WTC11 (cell line): ENCODE measurements at regions not wholly inside any gene's neighbourhood (a gene's known extent, or its start where the extent isn't known, plus 50 kb on each side); places are given as distances from the start of the nearest gene placed in this dataset.

Source experiments
- ATAC-seq: fragments of 200-7000 bp; cut with Tn5 transposase; 2 replicates; pipeline ENCODE4 v1.10.0; 2021; ENCODE audit warnings: mild to moderate bottlenecking, moderate library complexity
- CTCF ChIA-PET: fragments of 300-600 bp; sonication (Branson Sonifier 250); formaldehyde crosslinking; loops from one replicate; lab custom pipeline; 2021; ENCODE audit warnings: antibody characterized with exemption; lab: Charles Lee
- POLR2A ChIA-PET: fragments of 350-600 bp; sonication (Branson Sonifier 250); formaldehyde crosslinking; loops from one replicate; lab custom pipeline; 2021; ENCODE audit warnings: antibody characterized with exemption; lab: Charles Lee
- DNase-seq: peaks from one replicate; pipeline ENCODE4 v3.0.0; 2021; ENCODE audit warnings: low spot score
- H3K27ac Mint-ChIP-seq: 2 replicates; pipeline ENCODE4 v1.8.0; 2021; ENCODE audit warnings: mixed read lengths
- H3K27me3 Mint-ChIP-seq: 2 replicates; pipeline ENCODE4 v1.8.0; 2021; ENCODE audit warnings: low read depth, mild to moderate bottlenecking, moderate library complexity, mixed read lengths
- H3K36me3 Mint-ChIP-seq: 2 replicates; pipeline ENCODE4 v1.8.0; 2021; ENCODE audit warnings: mixed read lengths
- H3K4me1 Mint-ChIP-seq: 2 replicates; pipeline ENCODE4 v1.8.0; 2022; ENCODE audit warnings: mixed read lengths
- H3K4me3 Mint-ChIP-seq: 2 replicates; pipeline ENCODE4 v1.8.0; 2021; ENCODE audit warnings: mild to moderate bottlenecking, moderate library complexity, mixed read lengths
- H3K9me3 Mint-ChIP-seq: 2 replicates; pipeline ENCODE4 v1.8.0; 2021; ENCODE audit warnings: mixed read lengths
- ATF1 ChIP-seq: sonication (generic); formaldehyde crosslinking; IDR thresholded peaks from 2 replicates; pipeline ENCODE4 v1.8.1; 2023; ENCODE audit warnings: mild to moderate bottlenecking, moderate library complexity, missing genetic modification reagents
- CBFB ChIP-seq: sonication (generic); formaldehyde crosslinking; IDR thresholded peaks from 2 replicates; pipeline ENCODE4 v1.8.1; 2022; ENCODE audit warnings: mild to moderate bottlenecking, low read depth, missing genetic modification reagents
- CREB1 ChIP-seq: sonication (generic); formaldehyde crosslinking; IDR thresholded peaks from 2 replicates; pipeline ENCODE4 v1.8.0; 2023; ENCODE audit warnings: mild to moderate bottlenecking, missing genetic modification reagents
- ERG ChIP-seq: fragments of 250-450 bp; sonication (Bioruptor Pico); IDR thresholded peaks from 2 replicates; pipeline ENCODE4 v1.8.0; 2021; ENCODE audit warnings: mild to moderate bottlenecking
- GTF2I ChIP-seq: fragments of 250-450 bp; sonication (Bioruptor Pico); conservative IDR thresholded peaks from 2 replicates; pipeline ENCODE4 v1.4.0; 2021; ENCODE audit warnings: mild to moderate bottlenecking
- HMGA2 ChIP-seq: fragments of 250-450 bp; sonication (Bioruptor Pico); IDR thresholded peaks from 2 replicates; pipeline ENCODE4 v1.4.0; 2021; ENCODE audit warnings: mild to moderate bottlenecking, moderate library complexity
- IRF2 ChIP-seq: sonication (generic); formaldehyde crosslinking; IDR thresholded peaks from 2 replicates; pipeline ENCODE4 v1.8.0; 2022; ENCODE audit warnings: low read depth, missing genetic modification reagents, borderline replicate concordance
- KAT7 ChIP-seq: sonication (generic); formaldehyde crosslinking; IDR thresholded peaks from 2 replicates; pipeline ENCODE4 v1.8.1; 2023; ENCODE audit warnings: missing genetic modification reagents, mild to moderate bottlenecking, borderline replicate concordance
- NFE2L1 ChIP-seq: sonication (generic); formaldehyde crosslinking; IDR thresholded peaks from 2 replicates; pipeline ENCODE4 v1.8.1; 2023; ENCODE audit warnings: missing genetic modification reagents
- NFYB ChIP-seq: sonication (generic); formaldehyde crosslinking; conservative IDR thresholded peaks from 2 replicates; pipeline ENCODE4 v1.8.0; 2022; ENCODE audit warnings: low read depth, missing genetic modification reagents
- NR3C1 ChIP-seq: sonication (generic); formaldehyde crosslinking; conservative IDR thresholded peaks from 2 replicates; pipeline ENCODE4 v1.8.1; 2023; ENCODE audit warnings: low read depth, mild to moderate bottlenecking, missing genetic modification reagents
- PRRX2 ChIP-seq: fragments of 250-450 bp; sonication (Bioruptor Pico); IDR thresholded peaks from 2 replicates; pipeline ENCODE4 v1.8.0; 2021; ENCODE audit warnings: mild to moderate bottlenecking
- RELA ChIP-seq: sonication (generic); formaldehyde crosslinking; IDR thresholded peaks from 2 replicates; pipeline ENCODE4 v1.8.1; 2022; ENCODE audit warnings: missing genetic modification reagents, mild to moderate bottlenecking, borderline replicate concordance
- SMAD3 ChIP-seq: sonication (generic); formaldehyde crosslinking; IDR thresholded peaks from 2 replicates; pipeline ENCODE4 v1.8.0; 2022; ENCODE audit warnings: missing genetic modification reagents, mild to moderate bottlenecking, borderline replicate concordance
- TP53 ChIP-seq: sonication (generic); formaldehyde crosslinking; IDR thresholded peaks from 2 replicates; pipeline ENCODE4 v1.8.1; 2023; ENCODE audit warnings: mild to moderate bottlenecking, missing genetic modification reagents
- USF2 ChIP-seq: sonication (generic); formaldehyde crosslinking; IDR thresholded peaks from 2 replicates; pipeline ENCODE4 v1.8.1; 2023; ENCODE audit warnings: mild to moderate bottlenecking, missing genetic modification reagents, moderate library complexity
- ZNF317 ChIP-seq: sonication (generic); formaldehyde crosslinking; IDR thresholded peaks from 2 replicates; pipeline ENCODE4 v1.8.1; 2023; ENCODE audit warnings: low read depth, mild to moderate bottlenecking, moderate library complexity, missing genetic modification reagents, borderline replicate concordance
- ZNF425 ChIP-seq: fragments of 250-450 bp; sonication (Bioruptor Pico); conservative IDR thresholded peaks from 2 replicates; pipeline ENCODE4 v1.9.0; 2021; ENCODE audit warnings: mild to moderate bottlenecking
- ZNF671 ChIP-seq: fragments of 250-450 bp; sonication (Bioruptor Pico); IDR thresholded peaks from 2 replicates; pipeline ENCODE4 v1.8.0; 2021; ENCODE audit warnings: mild to moderate bottlenecking
- TF ChIP-seq, protein P1 (sequence below): sonication (generic); formaldehyde crosslinking; IDR thresholded peaks from 2 replicates; pipeline ENCODE4 v1.8.1; 2023; ENCODE audit warnings: mild to moderate bottlenecking, missing genetic modification reagents
- TF ChIP-seq, protein P2 (sequence below): fragments of 250-450 bp; sonication (Bioruptor Pico); IDR thresholded peaks from 2 replicates; pipeline ENCODE4 v1.9.0; 2021; ENCODE audit warnings: mild to moderate bottlenecking
- TF ChIP-seq, protein P3 (sequence below): sonication (generic); formaldehyde crosslinking; IDR thresholded peaks from 2 replicates; pipeline ENCODE4 v1.8.0; 2022; ENCODE audit warnings: mild to moderate bottlenecking, missing genetic modification reagents
- TF ChIP-seq, protein P4 (sequence below): sonication (generic); formaldehyde crosslinking; IDR thresholded peaks from 2 replicates; pipeline ENCODE4 v1.8.0; 2023; ENCODE audit warnings: mild to moderate bottlenecking, missing genetic modification reagents

GRCh38 chr5:40359832-40360231 lies 319.9 kb upstream of the PTGER4 start:
- H3K4me1 Mint-ChIP-seq: no peaks in the 10 kb centered on the region
- no peaks in the 10 kb centered on the region for H3K27me3 Mint-ChIP-seq
- TF ChIP-seq CBFB (CRISPR knock-in tag): no peak
- TF ChIP-seq, protein P1, sequence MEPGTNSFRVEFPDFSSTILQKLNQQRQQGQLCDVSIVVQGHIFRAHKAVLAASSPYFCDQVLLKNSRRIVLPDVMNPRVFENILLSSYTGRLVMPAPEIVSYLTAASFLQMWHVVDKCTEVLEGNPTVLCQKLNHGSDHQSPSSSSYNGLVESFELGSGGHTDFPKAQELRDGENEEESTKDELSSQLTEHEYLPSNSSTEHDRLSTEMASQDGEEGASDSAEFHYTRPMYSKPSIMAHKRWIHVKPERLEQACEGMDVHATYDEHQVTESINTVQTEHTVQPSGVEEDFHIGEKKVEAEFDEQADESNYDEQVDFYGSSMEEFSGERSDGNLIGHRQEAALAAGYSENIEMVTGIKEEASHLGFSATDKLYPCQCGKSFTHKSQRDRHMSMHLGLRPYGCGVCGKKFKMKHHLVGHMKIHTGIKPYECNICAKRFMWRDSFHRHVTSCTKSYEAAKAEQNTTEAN (CRISPR knock-in tag): no peak
- TF ChIP-seq ZNF317: no peak
- TF ChIP-seq NR3C1 (CRISPR knock-in tag): no peak
- no peak for TF ChIP-seq NFE2L1 (CRISPR knock-in tag)
- no peak for TF ChIP-seq ATF1 (CRISPR knock-in tag)
- no peak overlapping the region for H3K27ac Mint-ChIP-seq
- H3K4me3 Mint-ChIP-seq: no peak overlapping the region
- CTCF ChIA-PET: no interaction called here
- no peak for DNase-seq
- ATAC-seq: no peak
- POLR2A ChIA-PET: no interaction called here
- peaks cover 3% of the 10 kb centered on the region; the same call in 1 of the 2 replicates for H3K36me3 Mint-ChIP-seq
- peaks cover 20% of the 10 kb centered on the region for H3K9me3 Mint-ChIP-seq

- no peak for DNase-seq
- H3K4me3 Mint-ChIP-seq: no peak overlapping the region
- H3K27ac Mint-ChIP-seq: no peak overlapping the region
- peaks cover 3% of the 10 kb centered on the region; the same call in 1 of the 2 replicates for H3K36me3 Mint-ChIP-seq
- H3K9me3 Mint-ChIP-seq: peaks cover 19% of the 10 kb centered on the region
- ATAC-seq: 0 out of 2 replicates have a peak, but pooled peaks have one; percentile 34
- TF ChIP-seq TP53 (CRISPR knock-in tag) (no peak), ZNF425 (CRISPR knock-in tag) (no peak)
- ChIA-PET CTCF (interaction anchor here (0.7 kb wide), 1 partner anchor 894 kb away, joined by 3 read pairs; no protein-coding TSS in a partner anchor), POLR2A (no interaction called here)
- H3K27me3 Mint-ChIP-seq: no peaks in the 10 kb centered on the region
- no peaks in the 10 kb centered on the region for H3K4me1 Mint-ChIP-seq
Measured at GRCh38 chr5:40359093-40359492, 320.6 kb upstream of the PTGER4 start.

- no peaks in the 10 kb centered on the region for H3K27me3 Mint-ChIP-seq
- no peak overlapping the region for H3K27ac Mint-ChIP-seq
- no peaks in the 10 kb centered on the region for H3K4me1 Mint-ChIP-seq
- TF ChIP-seq, protein P2, sequence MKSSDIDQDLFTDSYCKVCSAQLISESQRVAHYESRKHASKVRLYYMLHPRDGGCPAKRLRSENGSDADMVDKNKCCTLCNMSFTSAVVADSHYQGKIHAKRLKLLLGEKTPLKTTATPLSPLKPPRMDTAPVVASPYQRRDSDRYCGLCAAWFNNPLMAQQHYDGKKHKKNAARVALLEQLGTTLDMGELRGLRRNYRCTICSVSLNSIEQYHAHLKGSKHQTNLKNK (CRISPR knock-in tag): no peak
- TF ChIP-seq, protein P3, sequence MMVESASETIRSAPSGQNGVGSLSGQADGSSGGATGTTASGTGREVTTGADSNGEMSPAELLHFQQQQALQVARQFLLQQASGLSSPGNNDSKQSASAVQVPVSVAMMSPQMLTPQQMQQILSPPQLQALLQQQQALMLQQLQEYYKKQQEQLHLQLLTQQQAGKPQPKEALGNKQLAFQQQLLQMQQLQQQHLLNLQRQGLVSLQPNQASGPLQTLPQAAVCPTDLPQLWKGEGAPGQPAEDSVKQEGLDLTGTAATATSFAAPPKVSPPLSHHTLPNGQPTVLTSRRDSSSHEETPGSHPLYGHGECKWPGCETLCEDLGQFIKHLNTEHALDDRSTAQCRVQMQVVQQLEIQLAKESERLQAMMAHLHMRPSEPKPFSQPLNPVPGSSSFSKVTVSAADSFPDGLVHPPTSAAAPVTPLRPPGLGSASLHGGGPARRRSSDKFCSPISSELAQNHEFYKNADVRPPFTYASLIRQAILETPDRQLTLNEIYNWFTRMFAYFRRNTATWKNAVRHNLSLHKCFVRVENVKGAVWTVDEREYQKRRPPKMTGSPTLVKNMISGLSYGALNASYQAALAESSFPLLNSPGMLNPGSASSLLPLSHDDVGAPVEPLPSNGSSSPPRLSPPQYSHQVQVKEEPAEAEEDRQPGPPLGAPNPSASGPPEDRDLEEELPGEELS (CRISPR knock-in tag): no peak
- TF ChIP-seq KAT7 (no peak), ZNF671 (CRISPR knock-in tag) (no peak), HMGA2 (no peak), SMAD3 (CRISPR knock-in tag) (no peak), NFYB (CRISPR knock-in tag) (no peak), IRF2 (CRISPR knock-in tag) (no peak), USF2 (no peak), RELA (CRISPR knock-in tag) (no peak), ERG (CRISPR knock-in tag) (no peak), GTF2I (CRISPR knock-in tag) (no peak), PRRX2 (CRISPR knock-in tag) (no peak), CREB1 (no peak)
- TF ChIP-seq, protein P4, sequence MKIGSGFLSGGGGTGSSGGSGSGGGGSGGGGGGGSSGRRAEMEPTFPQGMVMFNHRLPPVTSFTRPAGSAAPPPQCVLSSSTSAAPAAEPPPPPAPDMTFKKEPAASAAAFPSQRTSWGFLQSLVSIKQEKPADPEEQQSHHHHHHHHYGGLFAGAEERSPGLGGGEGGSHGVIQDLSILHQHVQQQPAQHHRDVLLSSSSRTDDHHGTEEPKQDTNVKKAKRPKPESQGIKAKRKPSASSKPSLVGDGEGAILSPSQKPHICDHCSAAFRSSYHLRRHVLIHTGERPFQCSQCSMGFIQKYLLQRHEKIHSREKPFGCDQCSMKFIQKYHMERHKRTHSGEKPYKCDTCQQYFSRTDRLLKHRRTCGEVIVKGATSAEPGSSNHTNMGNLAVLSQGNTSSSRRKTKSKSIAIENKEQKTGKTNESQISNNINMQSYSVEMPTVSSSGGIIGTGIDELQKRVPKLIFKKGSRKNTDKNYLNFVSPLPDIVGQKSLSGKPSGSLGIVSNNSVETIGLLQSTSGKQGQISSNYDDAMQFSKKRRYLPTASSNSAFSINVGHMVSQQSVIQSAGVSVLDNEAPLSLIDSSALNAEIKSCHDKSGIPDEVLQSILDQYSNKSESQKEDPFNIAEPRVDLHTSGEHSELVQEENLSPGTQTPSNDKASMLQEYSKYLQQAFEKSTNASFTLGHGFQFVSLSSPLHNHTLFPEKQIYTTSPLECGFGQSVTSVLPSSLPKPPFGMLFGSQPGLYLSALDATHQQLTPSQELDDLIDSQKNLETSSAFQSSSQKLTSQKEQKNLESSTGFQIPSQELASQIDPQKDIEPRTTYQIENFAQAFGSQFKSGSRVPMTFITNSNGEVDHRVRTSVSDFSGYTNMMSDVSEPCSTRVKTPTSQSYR: no peak
- H3K4me3 Mint-ChIP-seq: no peak overlapping the region
- peaks cover 4% of the 10 kb centered on the region; the same call in 1 of the 2 replicates for H3K9me3 Mint-ChIP-seq
- ATAC-seq (no peak), DNase-seq (no peak)
- ChIA-PET CTCF (no interaction called here), POLR2A (no interaction called here)
- H3K36me3 Mint-ChIP-seq: no peaks in the 10 kb centered on the region
Measured at GRCh38 chr5:40356248-40356647, 323.5 kb upstream of the PTGER4 start.
